HG02759 (cell line): ENCODE measurements at regions not wholly inside any gene's neighbourhood (a gene's known extent, or its start where the extent isn't known, plus 50 kb on each side); places are given as distances from the start of the nearest gene placed in this dataset.
"Not testable (repeated sequence)": the region's sequence is repeated elsewhere in the genome, so short reads cannot be mapped to it uniquely, and the experiment has no call there.

Source experiments
- ATAC-seq: cut with Tn5 transposase; IDR thresholded peaks from one replicate; pipeline ENCODE4 v1.9.1; 2021; ENCODE audit warnings: mild to moderate bottlenecking, moderate library complexity; ENCODE audit not compliant: unreplicated experiment

GRCh38 chr10:15921423-15921945 lies 61.2 kb upstream of the MINDY3 start:
- not testable (repeated sequence) for ATAC-seq

- ATAC-seq, result no peak
Measured at GRCh38 chr10:15931376-15931775, 71.1 kb upstream of the MINDY3 start.

GRCh38 chr10:15939543-15939942 lies 79.2 kb upstream of the MINDY3 start:
- ATAC-seq, result not testable (repeated sequence)

GRCh38 chr10:15943426-15943825 lies 83.1 kb upstream of the MINDY3 start:
- ATAC-seq, result no peak

- ATAC-seq, result no peak
Measured at GRCh38 chr10:15954188-15954587, 93.9 kb upstream of the MINDY3 start.

GRCh38 chr10:15960277-15960676 lies 100.0 kb upstream of the MINDY3 start:
- ATAC-seq, result no peak

GRCh38 chr10:15972736-15973135 lies 112.4 kb upstream of the MINDY3 start:
- not testable (repeated sequence) for ATAC-seq

GRCh38 chr10:15985690-15986089 lies 125.4 kb upstream of the MINDY3 start:
- no peak for ATAC-seq

GRCh38 chr10:15990535-15991129 lies 130.3 kb upstream of the MINDY3 start:
- ATAC-seq, result no peak

GRCh38 chr10:15997313-15997712 lies 137.0 kb upstream of the MINDY3 start:
- no peak for ATAC-seq

GRCh38 chr10:16001581-16001980 lies 141.3 kb upstream of the MINDY3 start:
- ATAC-seq, result no peak

GRCh38 chr10:16009785-16010184 lies 149.5 kb upstream of the MINDY3 start:
- ATAC-seq, result no peak

GRCh38 chr10:16011548-16011947 lies 151.2 kb upstream of the MINDY3 start:
- ATAC-seq, result no peak

GRCh38 chr10:16014469-16014868 lies 154.2 kb upstream of the MINDY3 start:
- no peak for ATAC-seq

- ATAC-seq, result no peak
Measured at GRCh38 chr10:16016688-16017087, 156.4 kb upstream of the MINDY3 start.

- ATAC-seq, result no peak
Measured at GRCh38 chr10:16020836-16021235, 160.5 kb upstream of the MINDY3 start.

- not testable (repeated sequence) for ATAC-seq
Measured at GRCh38 chr10:16026832-16027231, 166.5 kb upstream of the MINDY3 start.

GRCh38 chr10:16030562-16030961 lies 170.3 kb upstream of the MINDY3 start:
- no peak for ATAC-seq

- no peak for ATAC-seq
Measured at GRCh38 chr10:16049050-16049449, 188.7 kb upstream of the MINDY3 start.

GRCh38 chr10:16049782-16050181 lies 189.5 kb upstream of the MINDY3 start:
- no peak for ATAC-seq

GRCh38 chr10:16063350-16063749 lies 203.0 kb upstream of the MINDY3 start:
- no peak for ATAC-seq

- not testable (repeated sequence) for ATAC-seq
Measured at GRCh38 chr10:16083551-16083950, 223.2 kb upstream of the MINDY3 start.

GRCh38 chr10:16105082-16105481 lies 244.8 kb upstream of the MINDY3 start:
- no peak for ATAC-seq
